ENCODE measurements at regions not wholly inside any gene's neighbourhood (a gene's known extent, or its start where the extent isn't known, plus 50 kb on each side); places are given as distances from the start of the nearest gene placed in this dataset.
A peak's percentile ranks its signal among the peaks of the same experiment; 100 is the strongest.

- TF ChIP-seq E4F1 (IDR thresholded peaks at IDR 0.05; ENCODE audit: borderline replicate concordance, partially characterized antibody) (no peak), ZSCAN29 (IDR thresholded peaks at IDR 0.05) (no peak), STAT1 (conservative IDR thresholded peaks at IDR 0.05) (no peak), JUNB (IDR thresholded peaks at IDR 0.05) (peak; percentile 42; the same call in 1 of the 2 replicates), PML (IDR thresholded peaks at IDR 0.05; ENCODE audit: low read length) (no peak), BCLAF1 (IDR thresholded peaks at IDR 0.05) (no peak), ZBTB11 (CRISPR knock-in tag; IDR thresholded peaks at IDR 0.05) (no peak), HSF1 (IDR thresholded peaks at IDR 0.05; ENCODE audit: low read depth, low read length) (no peak), ZBTB4 (CRISPR knock-in tag; IDR thresholded peaks at IDR 0.05) (no peak), CEBPZ (IDR thresholded peaks at IDR 0.05; ENCODE audit: low read depth, low read length) (no peak), YBX1 (IDR thresholded peaks at IDR 0.05) (no peak)
Observed at GRCh38 chr1:66439031-66439740, 94.8 kb upstream of the SGIP1 start (continued).

Measured in GM12878 (cell line).